Breast epithelium (tissue), 4 donors: ENCODE measurements at regions not wholly inside any gene's neighbourhood (a gene's known extent, or its start where the extent isn't known, plus 50 kb on each side); places are given as distances from the start of the nearest gene placed in this dataset.
"Not testable (repeated sequence)": the region's sequence is repeated elsewhere in the genome, so short reads cannot be mapped to it uniquely, and the experiment has no call there.

ENCODE experiments used
- DNase-seq, 2 donors: peaks; one replicate each; pipeline ENCODE4 v3.0.0-alpha.2; 2019; ENCODE audit warnings: low spot score in 2 of 2
- H3K27ac ChIP-seq, 2 donors: fragments of 200-600 bp; sonication (generic) in 1 of 2; one replicate each; pipeline ENCODE4 v1.5.1; 2016 to 2019; ENCODE audit warnings: mild to moderate bottlenecking in 1 of 2
- H3K27me3 ChIP-seq, 2 donors: fragments of 200-600 bp; sonication (generic) in 1 of 2; one replicate each; pipeline versions ENCODE4 v1.5.1 to v1.6.0; 2017 to 2019; ENCODE audit warnings: control low read depth in 1 of 2, mild to moderate bottlenecking in 1 of 2
- H3K36me3 ChIP-seq: fragments of 200-600 bp; one replicate; pipeline ENCODE4 v1.5.1; 2019
- H3K4me1 ChIP-seq, 2 donors: fragments of 200-600 bp; sonication (generic); one replicate each; pipeline ENCODE4 v1.5.1; 2016 to 2019; ENCODE audit warnings: control low read depth in 1 of 2
- H3K4me3 ChIP-seq, 3 donors: fragments of 200-600 bp; sonication (generic); 1 replicate in 2 of 3; 2 replicates in 1 of 3; pipeline ENCODE4 v1.5.1; 2016 to 2019; ENCODE audit warnings: mild to moderate bottlenecking in 3 of 3, moderate library complexity in 2 of 3
- H3K9me3 ChIP-seq, 2 donors: fragments of 200-600 bp; sonication (generic) in 1 of 2; one replicate each; pipeline ENCODE4 v1.5.1; 2016 to 2019; ENCODE audit warnings: control low read depth in 1 of 2
- CTCF ChIP-seq, 3 donors: fragments of 450-650 bp; IDR thresholded peaks; one replicate each; pipeline ENCODE4 v1.5.1; 2016 to 2017; ENCODE audit warnings: antibody characterized with exemption in 3 of 3, mild to moderate bottlenecking in 3 of 3, moderate library complexity in 3 of 3
- POLR2A ChIP-seq: fragments of 450-650 bp; IDR thresholded peaks from one replicate; pipeline ENCODE4 v1.6.1; 2016; ENCODE audit warnings: antibody characterized with exemption, mild to moderate bottlenecking, moderate library complexity
- POLR2AphosphoS5 ChIP-seq, 3 donors: sonication (generic); formaldehyde crosslinking; IDR thresholded peaks; one replicate each; pipeline ENCODE4 v1.6.1; 2017; ENCODE audit warnings: antibody characterized with exemption in 3 of 3
- intact Hi-C: fragments of 100-400 bp; cut with DNase I; formaldehyde crosslinking; loops from one replicate; pipeline ENCODE4 v1.15.1; 2023; ENCODE audit warnings: low total_unique reads

- no peaks in the 10 kb centered on the region for H3K4me1 ChIP-seq
- no peak overlapping the region for H3K4me3 ChIP-seq
- H3K27me3 ChIP-seq: no peaks in the 10 kb centered on the region
- no peak overlapping the region for H3K27ac ChIP-seq
- intact Hi-C loops: no loop called here
- no peaks in the 10 kb centered on the region for H3K36me3 ChIP-seq
- TF ChIP-seq POLR2AphosphoS5 (IDR thresholded peaks at IDR 0.05) (no peak), CTCF (IDR thresholded peaks at IDR 0.05) (no peak), POLR2A (no peak)
- peaks cover 0 to 3% of the 10 kb centered on the region in 2 donors for H3K9me3 ChIP-seq
- no peak for DNase-seq
These were observed 94.7 kb upstream of the DDHD1 start for GRCh38 chr14:53247596-53248370.

- H3K27me3 ChIP-seq, H3K36me3 ChIP-seq, H3K4me1 ChIP-seq, H3K4me3 ChIP-seq, DNase-seq, intact Hi-C loops, H3K9me3 ChIP-seq, H3K27ac ChIP-seq: not testable (repeated sequence)
These were observed 89.8 kb upstream of the DDHD1 start for GRCh38 chr14:53242898-53243297.

GRCh38 chr14:53237488-53237887 is 84.4 kb upstream of the DDHD1 start:
- intact Hi-C loops: no loop called here
- H3K4me1 ChIP-seq: no peaks in the 10 kb centered on the region
- no peak for DNase-seq
- TF ChIP-seq POLR2A (no peak), CTCF (IDR thresholded peaks at IDR 0.05) (no peak), POLR2AphosphoS5 (IDR thresholded peaks at IDR 0.05) (no peak)
- no peak overlapping the region for H3K27ac ChIP-seq
- H3K4me3 ChIP-seq: no peak overlapping the region
- no peaks in the 10 kb centered on the region for H3K27me3 ChIP-seq
- no peaks in the 10 kb centered on the region for H3K36me3 ChIP-seq
- H3K9me3 ChIP-seq: no peaks in the 10 kb centered on the region

GRCh38 chr14:53236708-53237107 is 83.6 kb upstream of the DDHD1 start:
- H3K4me3 ChIP-seq: no peak overlapping the region

GRCh38 chr14:53231171-53231570 is 78.0 kb upstream of the DDHD1 start:
- no peak overlapping the region for H3K27ac ChIP-seq
- no peak overlapping the region for H3K4me3 ChIP-seq
- H3K27me3 ChIP-seq: no peaks in the 10 kb centered on the region
- TF ChIP-seq CTCF (IDR thresholded peaks at IDR 0.05): no peak
- no peak for TF ChIP-seq POLR2AphosphoS5 (IDR thresholded peaks at IDR 0.05)
- no peak for DNase-seq
- no peaks in the 10 kb centered on the region for H3K9me3 ChIP-seq
- intact Hi-C loops: no loop called here
- no peaks in the 10 kb centered on the region for H3K4me1 ChIP-seq
- H3K36me3 ChIP-seq: no peaks in the 10 kb centered on the region

More at GRCh38 chr14:53236708-53237107, 83.6 kb upstream of the DDHD1 start:
- intact Hi-C loops: no loop called here
- Histone ChIP-seq H3K27me3 (no peaks in the 10 kb centered on the region), H3K27ac (no peak overlapping the region), H3K9me3 (no peaks in the 10 kb centered on the region), H3K36me3 (no peaks in the 10 kb centered on the region), H3K4me1 (no peaks in the 10 kb centered on the region)
- TF ChIP-seq CTCF (IDR thresholded peaks at IDR 0.05): no peak
- no peak for TF ChIP-seq POLR2A
- TF ChIP-seq POLR2AphosphoS5 (IDR thresholded peaks at IDR 0.05): no peak
- no peak for DNase-seq
